HCT116 (cell line): ENCODE measurements at regions not wholly inside any gene's neighbourhood (a gene's known extent, or its start where the extent isn't known, plus 50 kb on each side); places are given as distances from the start of the nearest gene placed in this dataset.

ENCODE experiments used
- ATAC-seq: fragments of 200-7000 bp; cut with Tn5 transposase; 2 replicates; pipeline ENCODE4 v1.9.1; 2020; ENCODE audit warnings: mild to moderate bottlenecking, moderate library complexity
- BruUV-seq: library from RNA; stranded (reverse); fragments of 400-500 nt; replicated peaks from 2 replicates; lab custom pipeline; 2021; lab: Mats Ljungman, UMichigan
- CTCF ChIA-PET: fragments of 300-600 bp; sonication (Branson Sonifier 250); formaldehyde crosslinking; loops from one replicate; lab custom pipeline; 2021; ENCODE audit warnings: antibody characterized with exemption; lab: Charles Lee
- POLR2A ChIA-PET: fragments of 300-600, 350-600 bp; sonication (Branson Sonifier 250); formaldehyde crosslinking; loops from one replicate; lab custom pipeline; 2021; ENCODE audit warnings: antibody characterized with exemption; lab: Charles Lee
- RAD21 ChIA-PET, 2 experiments: fragments of 300-600 bp; sonication (Branson Sonifier 250); formaldehyde crosslinking; loops; one replicate each; lab custom pipeline; 2023; ENCODE audit warnings: low total read pairs in 2 of 2; ENCODE audit not compliant: uncharacterized antibody in 2 of 2, unreplicated experiment in 2 of 2, low non-redundant PET in 1 of 2; lab: Charles Lee
- DNase-seq: peaks from one replicate; pipeline ENCODE4 v3.0.0-alpha.2; 2010; ENCODE audit warnings: low read depth, low spot score
- H2AFZ ChIP-seq: fragments of 200-600 bp; shearing (Covaris generic), sonication (generic); 2 replicates; pipeline ENCODE4 v1.6.1; 2017; ENCODE audit warnings: low read depth, mixed run types, mixed read lengths, antibody characterized with exemption, low read length; ENCODE audit not compliant: poor library complexity, severe bottlenecking
- H3K27ac ChIP-seq: 2 replicates; pipeline ENCODE4 v1.5.1; 2012; ENCODE audit warnings: low read depth, low read length
- H3K27me3 ChIP-seq: fragments of 200-600 bp; sonication (generic); 2 replicates; pipeline ENCODE4 v1.6.1; 2016; ENCODE audit warnings: mixed run types, low read length, mixed read lengths; ENCODE audit not compliant: insufficient read depth
- H3K36me3 ChIP-seq, 2 experiments: fragments of 200-500 bp in 1 of 2; fragments of 200-600 bp in 1 of 2; sonication (Bioruptor generic) in 1 of 2; sonication (generic) in 1 of 2; 2 replicates each; pipeline versions ENCODE4 v1.5.1 to v1.6.1; 2014 to 2016; ENCODE audit warnings: low read length in 2 of 2, inconsistent platforms in 1 of 2, mixed read lengths in 1 of 2, mixed run types in 1 of 2; ENCODE audit not compliant: insufficient read depth in 2 of 2, control insufficient read depth in 1 of 2
- H3K4me1 ChIP-seq, 2 experiments: fragments of 200-600 bp in 1 of 2; sonication (generic) in 1 of 2; 2 replicates each; pipeline versions ENCODE4 v1.5.1 to v1.6.1; 2012 to 2017; ENCODE audit warnings: low read length in 2 of 2, inconsistent platforms in 1 of 2, mild to moderate bottlenecking in 1 of 2, mixed read lengths in 1 of 2, mixed run types in 1 of 2, moderate library complexity in 1 of 2; ENCODE audit not compliant: insufficient read depth in 2 of 2, control insufficient read depth in 1 of 2
- H3K4me2 ChIP-seq: fragments of 200-600 bp; sonication (generic); 2 replicates; pipeline ENCODE4 v1.6.1; 2017; ENCODE audit warnings: mixed run types, low read length, mixed read lengths
- H3K4me3 ChIP-seq, 2 experiments: fragments of 200-600 bp in 1 of 2; sonication (generic) in 1 of 2; replicated peaks in 1 of 2; 2 replicates each; pipeline ENCODE4 v1.5.1; 2011 to 2016; ENCODE audit warnings: low read length in 2 of 2, control low read depth in 1 of 2, low read depth in 1 of 2, mild to moderate bottlenecking in 1 of 2, mixed read lengths in 1 of 2, mixed run types in 1 of 2
- H3K79me2 ChIP-seq: fragments of 200-600 bp; sonication (generic); 2 replicates; pipeline ENCODE4 v1.6.1; 2017; ENCODE audit warnings: mild to moderate bottlenecking, mixed run types, low read length, moderate library complexity, mixed read lengths; ENCODE audit not compliant: insufficient read depth
- H3K9ac ChIP-seq: fragments of 200-600 bp; sonication (generic); 2 replicates; pipeline ENCODE4 v1.6.1; 2016; ENCODE audit warnings: low read length, mixed read lengths
- H3K9me2 ChIP-seq: fragments of 200-600 bp; sonication (generic), shearing (Covaris generic); 2 replicates; pipeline ENCODE4 v1.6.1; 2017; ENCODE audit warnings: mixed run types, mild to moderate bottlenecking, moderate library complexity; ENCODE audit not compliant: insufficient read depth
- H3K9me3 ChIP-seq, 2 experiments: fragments of 200-500 bp in 1 of 2; fragments of 200-600 bp in 1 of 2; sonication (Bioruptor generic) in 1 of 2; sonication (generic) in 1 of 2; 2 replicates each; pipeline ENCODE4 v1.6.1; 2014 to 2017; ENCODE audit warnings: low read length in 2 of 2, mixed read lengths in 2 of 2, inconsistent platforms in 1 of 2, low read depth in 1 of 2, mild to moderate bottlenecking in 1 of 2, mixed run types in 1 of 2, moderate library complexity in 1 of 2; ENCODE audit not compliant: control insufficient read depth in 1 of 2, insufficient read depth in 1 of 2
- H4K20me1 ChIP-seq: fragments of 200-600 bp; sonication (generic), shearing (Covaris generic); 2 replicates; pipeline ENCODE4 v1.6.1; 2017; ENCODE audit warnings: mixed run types, mild to moderate bottlenecking, moderate library complexity; ENCODE audit not compliant: insufficient read depth
- ATF3 ChIP-seq: IDR thresholded peaks from 2 replicates; pipeline ENCODE4 v1.6.1; 2012
- CTCF ChIP-seq, 3 experiments: fragments of 200-600 bp in 1 of 3; sonication (generic) in 1 of 3; IDR thresholded peaks in 2 of 3; conservative IDR thresholded peaks in 1 of 3; 2 replicates each; pipeline ENCODE4 v1.5.1; 2012 to 2017; ENCODE audit warnings: low read depth in 2 of 3, low read length in 2 of 3, antibody characterized with exemption in 1 of 3, borderline replicate concordance in 1 of 3, control low read depth in 1 of 3, mild to moderate bottlenecking in 1 of 3, mixed read lengths in 1 of 3, mixed run types in 1 of 3, moderate library complexity in 1 of 3; ENCODE audit not compliant: insufficient read depth in 1 of 3
- EGR1 ChIP-seq: IDR thresholded peaks from 2 replicates; pipeline ENCODE4 v1.6.1; 2012; ENCODE audit warnings: low read depth
- ELF1 ChIP-seq: IDR thresholded peaks from 2 replicates; pipeline ENCODE4 v1.6.1; 2012; ENCODE audit warnings: low read depth, borderline replicate concordance
- EZH2 ChIP-seq: fragments of 200-600 bp; sonication (generic); IDR thresholded peaks from 2 replicates; pipeline ENCODE4 v1.6.1; 2017; ENCODE audit warnings: antibody characterized with exemption, mixed run types
- EZH2phosphoT487 ChIP-seq: fragments of 200-600 bp; IDR thresholded peaks from 2 replicates; pipeline ENCODE4 v1.6.1; 2018; ENCODE audit warnings: antibody characterized with exemption, borderline replicate concordance
- FOSL1 ChIP-seq: IDR thresholded peaks from 2 replicates; pipeline ENCODE4 v1.6.1; 2012; ENCODE audit warnings: low read depth
- JUND ChIP-seq: IDR thresholded peaks from 2 replicates; pipeline ENCODE4 v1.6.1; 2012
- MAX ChIP-seq: IDR thresholded peaks from 2 replicates; pipeline ENCODE4 v1.6.1; 2012
- POLR2A ChIP-seq: IDR thresholded peaks from 2 replicates; pipeline ENCODE4 v1.7.0; 2011; ENCODE audit warnings: borderline replicate concordance; ENCODE audit not compliant: insufficient read depth, insufficient read length; ENCODE audit errors: extremely low read depth
- RAD21 ChIP-seq: IDR thresholded peaks from 2 replicates; pipeline ENCODE4 v1.6.1; 2012; ENCODE audit warnings: low read depth, mild to moderate bottlenecking
- SIN3A ChIP-seq: IDR thresholded peaks from 2 replicates; pipeline ENCODE4 v1.6.1; 2012; ENCODE audit warnings: low read depth
- SP1 ChIP-seq: IDR thresholded peaks from 2 replicates; pipeline ENCODE4 v1.6.1; 2012; ENCODE audit warnings: low read depth
- TCF7L2 ChIP-seq: IDR thresholded peaks from 2 replicates; pipeline ENCODE4 v1.7.0; 2011; ENCODE audit warnings: borderline replicate concordance, inconsistent platforms; ENCODE audit not compliant: insufficient read depth, insufficient read length; ENCODE audit errors: extremely low read depth
- YY1 ChIP-seq: IDR thresholded peaks from 2 replicates; pipeline ENCODE4 v1.6.1; 2011; ENCODE audit warnings: low read length, low read depth, moderate library complexity, mild to moderate bottlenecking; ENCODE audit not compliant: insufficient replicate concordance; ENCODE audit errors: extremely low read depth
- ZBTB33 ChIP-seq: IDR thresholded peaks from 2 replicates; pipeline ENCODE4 v1.6.1; 2011; ENCODE audit warnings: mild to moderate bottlenecking, low read length, moderate library complexity; ENCODE audit not compliant: insufficient replicate concordance; ENCODE audit errors: extremely low read depth
- ZFX ChIP-seq: fragments of 450-650 bp; IDR thresholded peaks from 2 replicates; pipeline ENCODE4 v1.6.1; 2017
- ZNF274 ChIP-seq: fragments of 200-500 bp; sonication (Bioruptor generic); IDR thresholded peaks from 2 replicates; pipeline ENCODE4 v1.6.1; 2014; ENCODE audit warnings: mild to moderate bottlenecking, low read depth, low read length, inconsistent platforms
- intact Hi-C: fragments of 100-400 bp; cut with micrococcal nuclease; formaldehyde crosslinking; loops from 2 replicates; pipeline ENCODE4 v1.10.0; 2022

GRCh38 chr1:228994676-228995594 lies 259.7 kb downstream of the RHOU start (continued):
- TF ChIP-seq SIN3A (no peak), YY1 (no peak), ZFX (no peak), RAD21 (no peak), EGR1 (no peak), EZH2 (no peak), JUND (no peak), EZH2phosphoT487 (no peak)

- Histone ChIP-seq H2AFZ (no peak overlapping the region), H3K4me1 (no peaks in the 10 kb centered on the region), H3K9ac (no peak overlapping the region), H3K9me2 (no peaks in the 10 kb centered on the region), H3K9me3 (no peaks in the 10 kb centered on the region), H3K27ac (no peak overlapping the region), H3K36me3 (no peaks in the 10 kb centered on the region), H3K4me3 (no peak overlapping the region), H4K20me1 (no peaks in the 10 kb centered on the region), H3K79me2 (no peaks in the 10 kb centered on the region), H3K27me3 (no peaks in the 10 kb centered on the region), H3K4me2 (no peak overlapping the region)
- ATAC-seq, result no peak
- intact Hi-C loops, result no loop called here
- POLR2A ChIA-PET, result no interaction called here
- RAD21 ChIA-PET, result no interaction called here
- TF ChIP-seq YY1, result no peak
- no peak for TF ChIP-seq ELF1
- TF ChIP-seq ZNF274, result no peak
- TF ChIP-seq CTCF (IDR thresholded peaks at IDR 0.05 in 2 of 3, conservative IDR thresholded peaks at IDR 0.05 in 1 of 3; ENCODE audit: borderline replicate concordance in 1 of 3, insufficient read depth in 1 of 3, low read depth in 2 of 3, low read length in 2 of 3), result no peak
- TF ChIP-seq ATF3, result no peak
- no peak for TF ChIP-seq SP1
- no peak for TF ChIP-seq JUND
- no peak for TF ChIP-seq FOSL1
- TF ChIP-seq POLR2A, result no peak
- no peak for TF ChIP-seq ZBTB33
- no peak for TF ChIP-seq TCF7L2
- no peak for TF ChIP-seq MAX
- TF ChIP-seq ZFX, result no peak
- no peak for TF ChIP-seq EZH2
- BruUV-seq, result no TSS peak
- DNase-seq, result no peak
- CTCF ChIA-PET, result no interaction called here
These were observed 261.0 kb downstream of the RHOU start for GRCh38 chr1:228996281-228996680.
